Stimulated activated naive CD8-positive, alpha-beta T cell treated with anti-CD3 and anti-CD28 coated beads, Interleukin-15, Interleukin-2, amounts not matched to agents 100 U/mL and 50 U/mL, for 24 hours (primary cell): ENCODE measurements at regions not wholly inside any gene's neighbourhood (a gene's known extent, or its start where the extent isn't known, plus 50 kb on each side); places are given as distances from the start of the nearest gene placed in this dataset.
"Not testable (repeated sequence)": the region's sequence is repeated elsewhere in the genome, so short reads cannot be mapped to it uniquely, and the experiment has no call there.

Experiments
- ATAC-seq: fragments of 150-1000 bp; cut with Tn5 transposase; one replicate; pipeline ENCODE4 v1.10.0; 2021
- DNase-seq: peaks from one replicate; pipeline ENCODE4 v3.0.0; 2021

- ATAC-seq (no peak), DNase-seq (no peak)
Observed at GRCh38 chr4:8675383-8675782, 82.8 kb downstream of the CPZ start.

GRCh38 chr4:8674311-8674885 is 81.8 kb downstream of the CPZ start:
- no peak for DNase-seq

GRCh38 chr4:8673106-8673505 is 80.5 kb downstream of the CPZ start:
- DNase-seq, ATAC-seq: not testable (repeated sequence)

More at GRCh38 chr4:8674311-8674885, 81.8 kb downstream of the CPZ start:
- ATAC-seq = no peak

DNA sequence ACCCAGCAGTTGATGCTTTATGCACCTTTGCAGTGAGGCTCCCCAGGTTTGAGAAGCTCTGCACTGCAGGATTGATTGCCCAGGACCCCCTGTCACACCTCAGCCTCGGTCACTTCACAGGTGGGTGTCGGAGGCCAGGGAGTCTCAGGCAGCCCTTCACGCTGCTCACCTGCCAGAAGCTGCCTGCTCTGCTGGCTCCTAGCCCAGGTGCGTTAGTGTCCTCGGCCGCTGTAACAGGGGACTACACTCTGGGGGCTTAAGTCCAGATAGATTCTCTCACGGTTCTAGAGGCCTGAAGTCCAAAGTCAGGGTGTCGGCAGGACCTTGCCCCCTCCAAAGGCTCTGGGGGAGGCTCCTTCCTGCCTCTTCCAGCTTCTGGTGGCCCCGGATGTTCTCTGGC is 79.9 kb downstream of the CPZ start:
- DNase-seq (no peak), ATAC-seq (no peak)

- no peak for ATAC-seq
Observed at GRCh38 chr4:8671712-8672290, 79.2 kb downstream of the CPZ start.

More at GRCh38 chr4:8671712-8672290, 79.2 kb downstream of the CPZ start:
- DNase-seq = no peak
